ENCODE measurements at regions not wholly inside any gene's neighbourhood (a gene's known extent, or its start where the extent isn't known, plus 50 kb on each side); places are given as distances from the start of the nearest gene placed in this dataset.

DNA sequence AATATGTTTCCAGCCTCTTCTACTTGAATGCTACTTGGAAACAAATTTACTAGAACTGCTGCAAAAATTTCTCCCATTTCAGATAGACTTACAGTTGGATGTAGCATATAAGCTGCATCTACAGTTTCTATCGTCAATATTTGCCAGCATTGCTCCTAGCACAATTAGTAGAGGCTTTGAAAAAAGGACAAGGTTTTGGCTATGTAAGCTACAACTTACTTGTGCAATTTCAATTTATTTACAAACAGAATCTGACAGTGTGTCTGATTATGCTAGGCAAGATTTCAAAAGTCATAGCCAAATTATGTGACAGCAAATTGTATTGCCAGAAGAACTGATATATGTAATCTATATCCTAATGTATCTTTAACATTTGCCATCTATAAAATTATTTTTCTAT, 628.4 kb upstream of the FAM174A start:
- TF ChIP-seq POLR2A (IDR thresholded peaks at IDR 0.05), result no peak
- no peak for TF ChIP-seq CTCF (IDR thresholded peaks at IDR 0.05)
- no peak for TF ChIP-seq POLR2AphosphoS5 (IDR thresholded peaks at IDR 0.05)
